ENCODE measurements at regions not wholly inside any gene's neighbourhood (a gene's known extent, or its start where the extent isn't known, plus 50 kb on each side); places are given as distances from the start of the nearest gene placed in this dataset.

GRCh38 chr6:56753811-56754210 lies 111.1 kb upstream of the DST start:
- DNase-seq (ENCODE audit: low read depth in 2 of 2): no peak
- no peak overlapping the region for H3K4me3 ChIP-seq (replicated peaks in 1 of 2; ENCODE audit: low read depth in 2 of 2, low read length in 2 of 2)
- TF ChIP-seq CTCF (IDR thresholded peaks at IDR 0.05; ENCODE audit: low read depth, low read length): no peak

GRCh38 chr6:56752534-56752933 lies 109.8 kb upstream of the DST start:
- TF ChIP-seq CTCF (IDR thresholded peaks at IDR 0.05; ENCODE audit: low read depth, low read length): no peak
- DNase-seq (ENCODE audit: low read depth in 2 of 2): no peak
- H3K4me3 ChIP-seq (replicated peaks in 1 of 2; ENCODE audit: low read depth in 2 of 2, low read length in 2 of 2): no peak overlapping the region

GRCh38 chr6:56752009-56752408 lies 109.3 kb upstream of the DST start:
- TF ChIP-seq CTCF (IDR thresholded peaks at IDR 0.05; ENCODE audit: low read depth, low read length): no peak
- peak; percentile 51 to 81 for DNase-seq (ENCODE audit: low read depth in 2 of 2)
- no peak overlapping the region for H3K4me3 ChIP-seq (replicated peaks in 1 of 2; ENCODE audit: low read depth in 2 of 2, low read length in 2 of 2)

- no peak overlapping the region for H3K4me3 ChIP-seq (replicated peaks in 1 of 2; ENCODE audit: low read depth in 2 of 2, low read length in 2 of 2)
- TF ChIP-seq CTCF (IDR thresholded peaks at IDR 0.05; ENCODE audit: low read depth, low read length): no peak
- no peak for DNase-seq (ENCODE audit: low read depth in 2 of 2)
Measured at GRCh38 chr6:56751604-56752003, 108.9 kb upstream of the DST start.

- H3K4me3 ChIP-seq (replicated peaks in 1 of 2; ENCODE audit: low read depth in 2 of 2, low read length in 2 of 2): no peak overlapping the region
- DNase-seq (ENCODE audit: low read depth in 2 of 2): no peak
- no peak for TF ChIP-seq CTCF (IDR thresholded peaks at IDR 0.05; ENCODE audit: low read depth, low read length)
Measured at GRCh38 chr6:56750686-56751085, 108.0 kb upstream of the DST start.

- H3K4me3 ChIP-seq (replicated peaks in 1 of 2; ENCODE audit: low read depth in 2 of 2, low read length in 2 of 2): no peak overlapping the region
- no peak for TF ChIP-seq CTCF (IDR thresholded peaks at IDR 0.05; ENCODE audit: low read depth, low read length)
- peak; percentile 46 to 92 for DNase-seq (ENCODE audit: low read depth in 2 of 2)
Measured at GRCh38 chr6:56749632-56750151, 107.0 kb upstream of the DST start.
